NCI-H187 treated with DMSO at 0.1 percent for 48 hours (cell line): ENCODE measurements at regions not wholly inside any gene's neighbourhood (a gene's known extent, or its start where the extent isn't known, plus 50 kb on each side); places are given as distances from the start of the nearest gene placed in this dataset.

Experiments used
- DNase-seq: peaks from one replicate; lab custom pipeline; 2025; lab: John Stamatoyannopoulos, UW

GRCh38 chr16:85424260-85425073 is 188.7 kb upstream of the GSE1 start:
- DNase-seq = no peak

GRCh38 chr16:85425074-85425662 is 188.0 kb upstream of the GSE1 start:
- no peak for DNase-seq

DNA sequence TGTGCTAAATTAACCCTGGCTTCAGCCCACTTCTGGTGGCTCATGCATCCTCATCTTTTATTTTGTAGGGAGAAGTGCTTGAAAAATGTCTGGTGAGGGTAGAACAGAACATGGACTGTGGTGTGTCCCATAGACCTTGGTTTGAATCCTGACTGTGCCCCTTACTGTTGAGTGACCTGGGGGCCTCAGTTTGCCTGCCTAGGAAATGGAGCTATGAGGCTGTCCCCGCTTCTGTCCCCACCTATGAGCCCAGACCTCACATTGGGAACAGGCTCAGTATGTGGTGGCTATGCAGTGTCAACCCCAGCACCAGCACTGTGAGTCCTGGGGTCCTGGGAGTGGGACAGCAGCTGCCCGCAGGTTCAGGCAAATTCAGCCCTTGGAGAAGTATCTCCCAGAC is 186.3 kb upstream of the GSE1 start:
- no peak for DNase-seq

DNA sequence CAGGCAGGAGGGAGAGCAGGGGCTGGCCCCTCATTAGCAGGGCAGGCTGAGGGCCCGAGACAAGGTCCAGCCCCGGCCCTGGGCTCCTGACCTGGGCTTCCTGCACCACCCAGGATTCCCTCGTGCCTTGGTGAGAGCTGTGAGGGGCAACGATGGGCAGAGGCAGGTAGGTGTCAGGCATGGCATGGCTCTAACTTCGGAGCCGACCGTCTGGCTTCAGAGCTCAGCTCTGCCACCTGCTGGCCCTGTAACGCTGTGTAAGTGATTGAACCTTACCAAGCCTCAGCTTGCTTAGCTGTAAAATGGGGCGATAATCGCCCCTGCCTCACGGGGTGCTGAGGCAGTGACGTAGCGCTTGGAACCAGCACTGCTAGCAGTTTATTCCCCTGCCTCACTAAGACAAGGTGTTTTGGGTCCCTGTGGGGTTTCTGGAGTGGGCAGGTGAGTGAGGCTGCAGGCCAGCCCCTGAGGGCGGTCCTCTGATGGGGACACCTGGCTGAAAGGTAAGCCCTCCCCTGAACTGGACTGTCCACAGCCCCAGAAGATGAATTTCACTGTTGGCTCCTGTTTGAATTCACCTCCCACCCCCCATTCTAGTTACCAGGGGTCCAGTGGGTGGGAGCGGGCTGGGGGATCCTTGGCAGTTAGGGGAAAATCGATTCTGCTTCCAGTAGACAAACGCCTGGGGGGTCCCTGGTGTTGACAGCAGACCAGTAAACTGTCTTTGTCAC is 184.8 kb upstream of the GSE1 start:
- DNase-seq = no peak

- DNase-seq = no peak
Measured at GRCh38 chr16:85428899-85429775, 184.0 kb upstream of the GSE1 start.

GRCh38 chr16:85429776-85430522 is 183.2 kb upstream of the GSE1 start:
- no peak for DNase-seq

DNA sequence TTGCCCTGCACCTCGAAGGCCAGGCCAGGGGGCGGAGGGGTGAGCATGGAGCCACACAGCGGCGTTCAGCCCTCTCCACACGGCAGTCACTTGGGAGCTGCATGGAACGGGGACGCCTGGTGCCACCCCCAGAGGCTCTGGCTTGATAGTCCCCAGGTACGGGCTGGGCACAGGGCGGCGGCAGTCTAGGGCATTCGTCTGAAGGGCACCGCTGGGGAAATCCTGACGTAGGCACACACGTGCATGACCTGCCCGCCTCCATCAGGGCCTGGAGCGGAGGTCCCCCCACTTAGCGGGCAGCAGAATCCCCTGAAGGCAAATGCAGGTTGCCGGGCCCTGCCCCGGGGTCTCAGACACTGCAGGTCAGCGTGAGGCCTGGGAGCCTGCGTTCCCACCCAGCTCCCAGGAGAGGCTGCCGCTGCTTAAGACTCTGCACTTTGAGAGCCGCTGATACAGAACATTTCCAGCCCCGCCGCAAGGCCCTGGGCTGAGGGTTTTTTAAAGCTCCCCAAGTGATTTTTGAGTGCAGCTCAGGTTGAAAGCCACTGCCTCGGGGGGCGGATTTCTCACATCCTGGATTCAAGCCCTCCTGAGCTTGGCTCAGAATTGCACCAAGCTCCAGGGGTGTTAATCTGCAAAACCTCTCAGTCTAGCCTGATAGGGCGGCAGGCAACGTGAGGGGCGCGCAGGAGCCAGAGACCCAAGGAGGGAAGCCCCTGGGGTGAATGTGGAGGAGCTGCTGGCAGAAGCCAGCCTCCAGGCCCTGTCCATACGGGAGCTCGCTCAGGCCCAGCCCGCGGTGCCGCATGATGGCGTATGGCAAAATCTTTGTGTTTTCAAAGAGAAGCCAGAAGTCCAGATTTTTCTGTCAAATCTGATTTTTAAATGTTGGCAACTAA is 182.3 kb upstream of the GSE1 start:
- DNase-seq = no peak

GRCh38 chr16:85431431-85432124 is 181.5 kb upstream of the GSE1 start:
- no peak for DNase-seq

DNA sequence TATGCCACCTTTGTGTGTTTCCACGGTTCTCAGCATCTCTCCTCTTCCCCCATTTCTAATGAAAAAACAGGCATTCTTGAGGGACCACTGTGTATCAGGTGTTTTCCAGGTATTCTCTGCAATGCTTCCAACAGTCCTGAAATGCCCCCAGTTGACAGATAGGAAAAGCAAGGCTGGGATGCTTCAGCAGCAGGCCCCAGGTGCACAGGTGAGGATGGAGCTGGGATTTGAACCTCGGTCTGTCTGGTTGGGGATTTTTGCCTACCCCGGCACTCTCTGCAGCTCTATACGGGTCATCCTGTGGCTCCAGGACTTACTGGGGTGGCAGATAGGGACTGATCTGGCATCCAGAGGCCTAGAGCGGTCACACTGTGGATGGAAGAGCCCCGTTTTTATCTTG is 180.5 kb upstream of the GSE1 start:
- DNase-seq = no peak

- DNase-seq = no peak
Measured at GRCh38 chr16:85433477-85433876, 179.6 kb upstream of the GSE1 start.

GRCh38 chr16:85435286-85435685 is 177.8 kb upstream of the GSE1 start:
- DNase-seq = no peak

DNA sequence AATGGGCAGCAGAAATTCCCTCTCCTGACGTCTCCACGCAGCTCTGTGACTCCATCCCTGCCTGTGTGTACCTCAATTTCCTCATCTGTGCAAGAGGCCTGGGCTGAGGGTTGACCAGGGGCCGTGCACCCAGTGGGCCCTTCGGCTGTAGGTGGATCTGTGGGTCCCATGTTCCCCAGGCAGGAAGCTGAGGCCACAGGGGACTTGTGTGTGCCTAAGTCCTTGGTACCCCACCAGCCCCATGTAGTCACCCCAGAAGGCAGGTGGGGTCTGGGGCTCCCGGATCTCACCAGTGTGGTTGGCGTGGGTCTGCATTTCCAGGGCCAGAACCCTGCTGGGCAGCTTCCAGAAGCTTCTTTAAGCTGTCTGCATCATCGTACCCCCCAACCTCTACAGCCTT is 177.4 kb upstream of the GSE1 start:
- DNase-seq = no peak

GRCh38 chr16:85436207-85436606 is 176.9 kb upstream of the GSE1 start:
- no peak for DNase-seq

DNA sequence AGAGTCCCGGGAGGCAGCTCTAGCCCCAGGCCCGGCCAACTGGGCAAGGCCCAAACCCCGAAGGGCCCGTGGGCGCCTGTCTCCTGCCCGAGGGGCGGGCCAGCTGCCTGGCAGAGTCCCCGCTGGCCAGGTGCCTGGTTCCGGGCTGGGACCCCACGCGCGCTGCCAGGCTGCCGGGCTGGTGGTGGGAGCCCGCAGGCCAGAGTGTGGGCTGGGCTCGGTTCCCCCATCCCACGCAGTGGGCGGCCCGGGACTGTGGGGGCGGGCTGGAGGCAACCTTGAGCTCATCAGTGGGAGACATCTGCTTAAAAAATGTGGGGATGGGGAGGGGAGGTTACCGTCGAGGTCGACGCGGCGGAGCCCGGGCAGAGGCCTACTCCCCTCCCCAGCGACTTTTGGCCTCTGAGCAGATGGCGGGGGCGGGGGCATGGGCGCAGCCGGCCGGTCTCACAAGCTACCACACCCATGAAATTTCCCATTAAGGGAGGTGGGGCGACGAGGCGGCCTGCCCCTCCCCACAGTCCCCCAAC is 176.4 kb upstream of the GSE1 start:
- DNase-seq = no peak

GRCh38 chr16:85437166-85438052 is 175.7 kb upstream of the GSE1 start:
- no peak for DNase-seq

DNA sequence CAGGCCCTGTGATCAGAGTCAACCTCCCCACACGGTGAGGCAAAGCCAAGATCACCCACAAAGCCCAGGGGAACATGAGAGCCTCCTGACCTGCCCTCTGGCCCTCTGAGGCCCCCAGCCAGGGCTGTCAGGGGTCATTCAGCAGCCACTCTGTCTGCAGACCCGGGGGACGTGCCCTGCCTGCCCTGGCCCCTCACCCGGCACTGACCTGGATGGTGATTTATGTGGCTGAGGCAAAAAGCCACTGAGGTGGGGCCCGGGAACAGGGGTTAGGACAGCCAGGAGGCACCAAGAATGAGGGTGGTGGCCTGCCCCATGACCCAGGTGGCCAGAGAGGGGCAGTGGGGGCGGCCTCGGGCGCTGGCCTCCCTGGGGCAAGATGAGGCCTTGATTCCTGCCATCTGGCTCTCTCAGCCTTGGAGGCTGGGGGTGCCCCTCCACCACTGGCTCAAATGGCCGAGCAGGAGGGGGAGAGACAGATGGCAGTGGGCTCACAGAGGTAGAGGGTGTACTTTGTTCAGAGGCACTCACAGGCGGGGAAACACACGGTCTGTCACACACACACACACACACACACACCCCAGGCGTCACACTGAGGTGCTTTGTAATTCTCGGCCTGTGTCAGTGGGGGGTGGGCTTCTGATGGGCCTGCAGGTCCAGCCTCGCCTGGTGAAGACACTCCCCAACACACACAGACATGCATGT is 174.0 kb upstream of the GSE1 start:
- DNase-seq = no peak

- no peak for DNase-seq
Measured at GRCh38 chr16:85440744-85441143, 172.4 kb upstream of the GSE1 start.
